GM12878 (cell line): ENCODE measurements at regions not wholly inside any gene's neighbourhood (a gene's known extent, or its start where the extent isn't known, plus 50 kb on each side); places are given as distances from the start of the nearest gene placed in this dataset.

Experiments
- DPF2 ChIP-seq: fragments of 450-650 bp; IDR thresholded peaks from 2 replicates; pipeline ENCODE4 v1.6.1; 2017; ENCODE audit warnings: mild to moderate bottlenecking
- E4F1 ChIP-seq: fragments of 450-650 bp; IDR thresholded peaks from 2 replicates; pipeline ENCODE4 v1.6.1; 2018; ENCODE audit warnings: borderline replicate concordance, mild to moderate bottlenecking; ENCODE audit not compliant: partially characterized antibody
- GABPA ChIP-seq: IDR thresholded peaks from 2 replicates; pipeline ENCODE4 v1.6.1; 2014; ENCODE audit warnings: antibody characterized with exemption, low read depth, mild to moderate bottlenecking, inconsistent platforms
- MEF2B ChIP-seq: fragments of 450-650 bp; IDR thresholded peaks from 2 replicates; pipeline ENCODE4 v1.6.1; 2018; ENCODE audit warnings: mild to moderate bottlenecking, moderate library complexity; ENCODE audit not compliant: partially characterized antibody, poor library complexity, severe bottlenecking
- MTA2 ChIP-seq: fragments of 450-650 bp; IDR thresholded peaks from 2 replicates; pipeline ENCODE4 v1.6.1; 2016; ENCODE audit warnings: low read depth, mild to moderate bottlenecking, moderate library complexity
- MYB ChIP-seq: fragments of 150-350 bp; IDR thresholded peaks from 2 replicates; pipeline ENCODE4 v1.6.1; 2014; ENCODE audit warnings: mild to moderate bottlenecking, low read depth, low read length, borderline replicate concordance
- MYC ChIP-seq: IDR thresholded peaks from 2 replicates; pipeline ENCODE4 v1.6.1; 2011; ENCODE audit warnings: mild to moderate bottlenecking, low read length, moderate library complexity, inconsistent platforms; ENCODE audit not compliant: insufficient read depth, insufficient replicate concordance, insufficient read length, severe bottlenecking
- NR2C1 ChIP-seq: fragments of 450-650 bp; IDR thresholded peaks from 2 replicates; pipeline ENCODE4 v1.6.1; 2017; ENCODE audit warnings: antibody characterized with exemption, mild to moderate bottlenecking, moderate library complexity
- PAX5 ChIP-seq: IDR thresholded peaks from 2 replicates; pipeline ENCODE4 v1.6.1; 2011; ENCODE audit warnings: low read depth, low read length, borderline replicate concordance
- RAD21 ChIP-seq: IDR thresholded peaks from 2 replicates; pipeline ENCODE4 v1.6.1; 2011; ENCODE audit warnings: mild to moderate bottlenecking, low read depth, low read length, moderate library complexity; ENCODE audit not compliant: insufficient read depth
- RB1 ChIP-seq: fragments of 450-650 bp; formaldehyde crosslinking; IDR thresholded peaks from 2 replicates; pipeline ENCODE4 v1.6.1; 2017; ENCODE audit warnings: mild to moderate bottlenecking, borderline replicate concordance
- RCOR1 ChIP-seq: conservative IDR thresholded peaks from 2 replicates; pipeline ENCODE4 v1.6.1; 2012; ENCODE audit warnings: low read depth, low read length, improper control_type of control experiment
- SIN3A ChIP-seq: IDR thresholded peaks from 2 replicates; pipeline ENCODE4 v1.6.1; 2012; ENCODE audit warnings: low read depth, low read length, improper control_type of control experiment
- SMAD1 ChIP-seq: fragments of 450-650 bp; IDR thresholded peaks from 2 replicates; pipeline ENCODE4 v1.6.1; 2018; ENCODE audit warnings: mild to moderate bottlenecking, low read depth; ENCODE audit not compliant: partially characterized antibody
- SMC3 ChIP-seq: IDR thresholded peaks from 2 replicates; pipeline ENCODE4 v1.6.1; 2011; ENCODE audit warnings: low read length, improper control_type of control experiment, borderline replicate concordance
- TCF3 ChIP-seq: IDR thresholded peaks from 2 replicates; pipeline ENCODE4 v1.6.1; 2012; ENCODE audit warnings: low read depth, mild to moderate bottlenecking, low read length, borderline replicate concordance; ENCODE audit not compliant: insufficient read depth
- YY1 ChIP-seq: IDR thresholded peaks from 2 replicates; pipeline ENCODE4 v1.6.1; 2011; ENCODE audit warnings: low read depth, mild to moderate bottlenecking, low read length
- ZNF384 ChIP-seq: IDR thresholded peaks from 2 replicates; pipeline ENCODE4 v1.6.1; 2012; ENCODE audit warnings: low read depth, mild to moderate bottlenecking, low read length, improper control_type of control experiment, borderline replicate concordance
- ZNF687 ChIP-seq: fragments of 450-650 bp; IDR thresholded peaks from 2 replicates; pipeline ENCODE4 v1.6.1; 2017; ENCODE audit warnings: mild to moderate bottlenecking, moderate library complexity
- ZSCAN29 ChIP-seq: fragments of 450-650 bp; IDR thresholded peaks from 2 replicates; pipeline ENCODE4 v1.6.1; 2017; ENCODE audit warnings: mild to moderate bottlenecking, moderate library complexity
- TF ChIP-seq, protein P1 (sequence below): IDR thresholded peaks from 2 replicates; pipeline ENCODE4 v1.6.1; 2012; ENCODE audit warnings: low read length, inconsistent platforms
- TF ChIP-seq, protein P2 (sequence below): fragments of 450-650 bp; IDR thresholded peaks from 2 replicates; pipeline ENCODE4 v1.6.1; 2016; ENCODE audit warnings: mild to moderate bottlenecking

DNA sequence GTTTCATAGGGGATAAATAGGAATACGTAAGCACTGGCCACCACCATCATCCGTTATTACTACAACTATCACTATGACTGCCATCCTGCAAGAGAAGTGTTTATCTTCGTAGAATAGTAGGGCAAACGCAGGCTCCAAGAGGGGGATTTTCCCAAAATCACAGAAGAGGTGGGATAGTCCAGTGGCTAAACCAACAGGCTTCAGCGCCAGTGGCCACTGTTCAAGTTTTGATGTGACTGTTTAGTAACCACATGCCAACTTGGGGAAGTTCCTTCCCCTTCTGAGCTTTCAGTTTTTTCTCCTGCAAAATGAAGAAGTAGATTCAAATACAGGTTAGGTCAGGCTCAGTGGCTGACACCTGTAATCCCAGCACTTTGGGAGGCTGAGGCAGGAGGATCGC lies 60.7 kb upstream of the GRIN2A start (continued):
- TF ChIP-seq ZNF687: no peak
- no peak for TF ChIP-seq RCOR1
- TF ChIP-seq GABPA: no peak
- TF ChIP-seq TCF3: peak; percentile 25; the same call in 1 of the 2 replicates
- TF ChIP-seq, protein P1, sequence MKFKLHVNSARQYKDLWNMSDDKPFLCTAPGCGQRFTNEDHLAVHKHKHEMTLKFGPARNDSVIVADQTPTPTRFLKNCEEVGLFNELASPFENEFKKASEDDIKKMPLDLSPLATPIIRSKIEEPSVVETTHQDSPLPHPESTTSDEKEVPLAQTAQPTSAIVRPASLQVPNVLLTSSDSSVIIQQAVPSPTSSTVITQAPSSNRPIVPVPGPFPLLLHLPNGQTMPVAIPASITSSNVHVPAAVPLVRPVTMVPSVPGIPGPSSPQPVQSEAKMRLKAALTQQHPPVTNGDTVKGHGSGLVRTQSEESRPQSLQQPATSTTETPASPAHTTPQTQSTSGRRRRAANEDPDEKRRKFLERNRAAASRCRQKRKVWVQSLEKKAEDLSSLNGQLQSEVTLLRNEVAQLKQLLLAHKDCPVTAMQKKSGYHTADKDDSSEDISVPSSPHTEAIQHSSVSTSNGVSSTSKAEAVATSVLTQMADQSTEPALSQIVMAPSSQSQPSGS: peak; percentile 80
- TF ChIP-seq MEF2B: no peak
- TF ChIP-seq RB1: no peak
- TF ChIP-seq SMAD1: no peak
- TF ChIP-seq NR2C1: no peak
- TF ChIP-seq SIN3A: no peak
- no peak for TF ChIP-seq E4F1
- no peak for TF ChIP-seq YY1
- TF ChIP-seq RAD21: no peak
- peak; percentile 85 for TF ChIP-seq MTA2
- peak; percentile 93 for TF ChIP-seq DPF2
- TF ChIP-seq MYC: no peak
- TF ChIP-seq ZSCAN29: no peak
- TF ChIP-seq PAX5: peak; percentile 78; the same call in 1 of the 2 replicates
- no peak; the same call in 1 of the 2 replicates for TF ChIP-seq ZNF384
- TF ChIP-seq, protein P2, sequence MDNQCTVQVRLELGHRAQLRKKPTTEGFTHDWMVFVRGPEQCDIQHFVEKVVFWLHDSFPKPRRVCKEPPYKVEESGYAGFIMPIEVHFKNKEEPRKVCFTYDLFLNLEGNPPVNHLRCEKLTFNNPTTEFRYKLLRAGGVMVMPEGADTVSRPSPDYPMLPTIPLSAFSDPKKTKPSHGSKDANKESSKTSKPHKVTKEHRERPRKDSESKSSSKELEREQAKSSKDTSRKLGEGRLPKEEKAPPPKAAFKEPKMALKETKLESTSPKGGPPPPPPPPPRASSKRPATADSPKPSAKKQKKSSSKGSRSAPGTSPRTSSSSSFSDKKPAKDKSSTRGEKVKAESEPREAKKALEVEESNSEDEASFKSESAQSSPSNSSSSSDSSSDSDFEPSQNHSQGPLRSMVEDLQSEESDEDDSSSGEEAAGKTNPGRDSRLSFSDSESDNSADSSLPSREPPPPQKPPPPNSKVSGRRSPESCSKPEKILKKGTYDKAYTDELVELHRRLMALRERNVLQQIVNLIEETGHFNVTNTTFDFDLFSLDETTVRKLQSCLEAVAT: no peak
- TF ChIP-seq SMC3: no peak
- no peak for TF ChIP-seq MYB
